ENCODE measurements at regions not wholly inside any gene's neighbourhood (a gene's known extent, or its start where the extent isn't known, plus 50 kb on each side); places are given as distances from the start of the nearest gene placed in this dataset.

GRCh38 chr4:157911662-157912061 is 261.2 kb downstream of the GASK1B start:
- no peaks in the 10 kb centered on the region for H4K20me1 ChIP-seq (ENCODE audit: control insufficient read depth, insufficient read depth)
- no peaks in the 10 kb centered on the region for H3K79me2 ChIP-seq (ENCODE audit: control insufficient read depth, insufficient read depth, low read length)
- no peak for ATAC-seq
- in situ Hi-C loops (cut with MboI) = no loop called here
- RAD21 ChIA-PET (ENCODE audit: unreplicated experiment) = interaction anchor here (0.7 kb wide), 1 partner anchor 1576 kb away, joined by 3 read pairs; no protein-coding TSS in a partner anchor
- H3K4me1 ChIP-seq (ENCODE audit: control insufficient read depth, insufficient read depth, low read length) = no peaks in the 10 kb centered on the region
- H2AFZ ChIP-seq (ENCODE audit: control insufficient read depth, low read depth, low read length) = no peak overlapping the region
- no peak for FAIRE-seq
- no peak overlapping the region for H3K4me3 ChIP-seq
- BruUV-seq (replicated peaks) = no TSS peak
- SMC1A ChIA-PET (ENCODE audit: uncharacterized antibody, unreplicated experiment) = interaction anchor here (0.9 kb wide), 1 partner anchor 17 kb away, joined by 4 read pairs; no protein-coding TSS in a partner anchor
- TF ChIP-seq ZNF274 (IDR thresholded peaks at IDR 0.05; ENCODE audit: insufficient read depth, insufficient read length) (no peak), RB1 (IDR thresholded peaks at IDR 0.05; ENCODE audit: borderline replicate concordance) (no peak), IRF3 (IDR thresholded peaks at IDR 0.05) (no peak), NFYB (IDR thresholded peaks at IDR 0.05; ENCODE audit: insufficient read depth, low read depth, low read length) (no peak), BMI1 (IDR thresholded peaks at IDR 0.05; ENCODE audit: borderline replicate concordance) (no peak), ZZZ3 (IDR thresholded peaks at IDR 0.05; ENCODE audit: control insufficient read depth, insufficient read length, low read depth) (no peak), SUZ12 (IDR thresholded peaks at IDR 0.05; ENCODE audit: unreplicated experiment) (no peak), MTA3 (IDR thresholded peaks at IDR 0.05; ENCODE audit: borderline replicate concordance, low read length) (no peak), CBX3 (IDR thresholded peaks at IDR 0.05; ENCODE audit: borderline replicate concordance, low read depth) (no peak), ZNF687 (IDR thresholded peaks at IDR 0.05) (no peak), GATAD2B (conservative IDR thresholded peaks at IDR 0.05; ENCODE audit: low read depth) (no peak), FOXK2 (IDR thresholded peaks at IDR 0.05) (no peak), LARP7 (IDR thresholded peaks at IDR 0.05) (no peak), NFIC (IDR thresholded peaks at IDR 0.05; ENCODE audit: low read depth, low read length) (no peak), JUNB (IDR thresholded peaks at IDR 0.05) (no peak), NR2C2 (IDR thresholded peaks at IDR 0.05; ENCODE audit: borderline replicate concordance, control insufficient read depth, insufficient read length, low read depth) (no peak), PML (IDR thresholded peaks at IDR 0.05; ENCODE audit: low read length) (no peak)
- no peaks in the 10 kb centered on the region for H3K36me3 ChIP-seq (ENCODE audit: control insufficient read depth in 2 of 2, insufficient read depth in 2 of 2, low read length in 1 of 2)
- WGBS (ENCODE audit: insufficient coverage, insufficient replicate concordance, low lambda C conversion rate, missing lambda C conversion rate) = 27% methylated on average over 1 of the region's 1 CpG
- POLR2A ChIA-PET = no interaction called here
- no peak overlapping the region for H3K27ac ChIP-seq (ENCODE audit: control insufficient read depth, insufficient read depth)
- no peak for DNase-seq (ENCODE audit: low read depth, low spot score)
- no peaks in the 10 kb centered on the region for H3K27me3 ChIP-seq (replicated peaks in 1 of 2; ENCODE audit: control insufficient read depth in 2 of 2, insufficient read depth in 2 of 2, low read length in 1 of 2)
- H3K9ac ChIP-seq (ENCODE audit: control insufficient read depth, insufficient read depth, low read length) = no peak overlapping the region
- intact Hi-C loops (cut with micrococcal nuclease; ENCODE audit: unreplicated experiment) = no loop called here
- H3K4me2 ChIP-seq (ENCODE audit: control insufficient read depth, insufficient read depth) = no peak overlapping the region
- CTCF ChIA-PET = no interaction called here
- no peaks in the 10 kb centered on the region for H3K9me3 ChIP-seq (replicated peaks; ENCODE audit: control insufficient read depth, insufficient read depth, low read length)
